Common myeloid progenitor, CD34-positive (primary cell): ENCODE measurements at regions not wholly inside any gene's neighbourhood (a gene's known extent, or its start where the extent isn't known, plus 50 kb on each side); places are given as distances from the start of the nearest gene placed in this dataset.
A peak's percentile ranks its signal among the peaks of the same experiment; 100 is the strongest.

Experiments
- CTCF ChIA-PET: fragments of 350-600 bp; sonication (Branson Sonifier 250); formaldehyde crosslinking; loops from one replicate; lab custom pipeline; 2021; ENCODE audit warnings: antibody characterized with exemption; lab: Charles Lee
- POLR2A ChIA-PET: fragments of 350-600 bp; sonication (Branson Sonifier 250); formaldehyde crosslinking; loops from one replicate; lab custom pipeline; 2021; ENCODE audit warnings: antibody characterized with exemption; lab: Charles Lee
- DNase-seq, 3 donors: peaks; one replicate each; pipeline versions ENCODE4 v3.0.0 to v3.0.0-alpha.2; 2013
- H3K27ac ChIP-seq, 2 experiments: 1 replicate in 1 of 2; 2 replicates in 1 of 2; pipeline ENCODE4 v1.7.0; 2013; ENCODE audit warnings: inconsistent platforms in 2 of 2, low read length in 2 of 2, mild to moderate bottlenecking in 2 of 2, low read depth in 1 of 2, moderate library complexity in 1 of 2; ENCODE audit not compliant: severe bottlenecking in 2 of 2, insufficient read depth in 1 of 2, poor library complexity in 1 of 2
- H3K27me3 ChIP-seq, 5 experiments: replicated peaks in 2 of 5; 1 replicate in 3 of 5; 2 replicates in 2 of 5; pipeline versions ENCODE4 v1.6.1 to v1.7.0; 2013; ENCODE audit warnings: low read length in 4 of 5, mild to moderate bottlenecking in 2 of 5, moderate library complexity in 2 of 5, inconsistent platforms in 1 of 5; ENCODE audit not compliant: insufficient read depth in 5 of 5, control insufficient read depth in 4 of 5
- H3K36me3 ChIP-seq, 4 experiments: 1 replicate in 2 of 4; 2 replicates in 2 of 4; pipeline versions ENCODE4 v1.6.1 to v1.7.0; 2013; ENCODE audit warnings: low read length in 3 of 4, control low read depth in 1 of 4, mild to moderate bottlenecking in 1 of 4; ENCODE audit not compliant: control insufficient read depth in 4 of 4, insufficient read depth in 4 of 4
- H3K4me1 ChIP-seq, 4 experiments: 1 replicate in 3 of 4; 2 replicates in 1 of 4; pipeline versions ENCODE4 v1.6.1 to v1.7.1; 2013; ENCODE audit warnings: low read length in 3 of 4, mild to moderate bottlenecking in 3 of 4, control low read depth in 1 of 4, inconsistent platforms in 1 of 4, moderate library complexity in 1 of 4; ENCODE audit not compliant: control insufficient read depth in 4 of 4, insufficient read depth in 4 of 4; ENCODE audit errors: control extremely low read depth in 1 of 4
- H3K4me3 ChIP-seq, 7 experiments: 1 replicate in 4 of 7; 2 replicates in 3 of 7; pipeline versions ENCODE4 v1.5.1 to v1.7.0; 2013; ENCODE audit warnings: mild to moderate bottlenecking in 7 of 7, low read length in 6 of 7, moderate library complexity in 6 of 7, inconsistent platforms in 2 of 7, low read depth in 2 of 7, control low read depth in 1 of 7; ENCODE audit not compliant: insufficient read depth in 4 of 7, control insufficient read depth in 1 of 7; ENCODE audit errors: extremely low read depth in 1 of 7
- H3K9me3 ChIP-seq, 5 experiments: 1 replicate in 4 of 5; 2 replicates in 1 of 5; pipeline versions ENCODE4 v1.6.1 to v1.7.1; 2013; ENCODE audit warnings: low read length in 4 of 5, mild to moderate bottlenecking in 2 of 5, inconsistent platforms in 1 of 5, low read depth in 1 of 5, moderate library complexity in 1 of 5; ENCODE audit not compliant: control insufficient read depth in 4 of 5, insufficient read depth in 2 of 5; ENCODE audit errors: control extremely low read depth in 1 of 5
- WGBS: methylation state at CpG from one replicate; pipeline ENCODE4 v1.1.5; 2013; ENCODE audit not compliant: insufficient coverage; 5-methylcytosine and 5-hydroxymethylcytosine counted together

DNA sequence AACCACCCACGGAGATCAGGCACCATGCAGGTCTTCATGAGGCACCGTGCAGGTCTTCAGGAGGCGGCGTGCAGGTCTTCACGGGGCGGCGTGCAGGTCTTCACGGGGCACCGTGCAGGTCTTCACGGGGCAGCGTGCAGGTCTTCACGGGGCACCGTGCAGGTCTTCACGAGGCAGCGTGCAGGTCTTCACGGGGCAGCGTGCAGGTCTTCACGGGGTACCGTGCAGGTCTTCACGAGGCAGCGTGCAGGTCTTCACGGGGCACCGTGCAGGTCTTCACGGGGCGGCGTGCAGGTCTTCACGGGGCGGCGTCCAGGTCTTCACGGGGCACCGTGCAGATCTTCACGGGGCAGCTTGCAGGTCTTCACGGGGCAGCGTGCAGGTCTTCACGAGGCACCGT lies 350.4 kb upstream of the PKDCC start:
- DNase-seq, result no peak
- 97% methylated on average over 31 of the region's 36 CpGs for WGBS
- CTCF ChIA-PET, result interaction anchor here (0.9 to 2.9 kb wide), 5 partner anchors 40 to 1784 kb away, joined by 3 to 21 read pairs (median 3); no protein-coding TSS in a partner anchor
- POLR2A ChIA-PET, result no interaction called here
- peaks cover 0 to 2% (median 1%) of the 10 kb centered on the region in 4 experiments for H3K4me1 ChIP-seq
- no peaks in the 10 kb centered on the region for H3K36me3 ChIP-seq
- H3K27ac ChIP-seq, result no peak overlapping the region
- no peak overlapping the region for H3K4me3 ChIP-seq
- H3K9me3 ChIP-seq, result no peaks in the 10 kb centered on the region
- no peaks in the 10 kb centered on the region for H3K27me3 ChIP-seq

DNA sequence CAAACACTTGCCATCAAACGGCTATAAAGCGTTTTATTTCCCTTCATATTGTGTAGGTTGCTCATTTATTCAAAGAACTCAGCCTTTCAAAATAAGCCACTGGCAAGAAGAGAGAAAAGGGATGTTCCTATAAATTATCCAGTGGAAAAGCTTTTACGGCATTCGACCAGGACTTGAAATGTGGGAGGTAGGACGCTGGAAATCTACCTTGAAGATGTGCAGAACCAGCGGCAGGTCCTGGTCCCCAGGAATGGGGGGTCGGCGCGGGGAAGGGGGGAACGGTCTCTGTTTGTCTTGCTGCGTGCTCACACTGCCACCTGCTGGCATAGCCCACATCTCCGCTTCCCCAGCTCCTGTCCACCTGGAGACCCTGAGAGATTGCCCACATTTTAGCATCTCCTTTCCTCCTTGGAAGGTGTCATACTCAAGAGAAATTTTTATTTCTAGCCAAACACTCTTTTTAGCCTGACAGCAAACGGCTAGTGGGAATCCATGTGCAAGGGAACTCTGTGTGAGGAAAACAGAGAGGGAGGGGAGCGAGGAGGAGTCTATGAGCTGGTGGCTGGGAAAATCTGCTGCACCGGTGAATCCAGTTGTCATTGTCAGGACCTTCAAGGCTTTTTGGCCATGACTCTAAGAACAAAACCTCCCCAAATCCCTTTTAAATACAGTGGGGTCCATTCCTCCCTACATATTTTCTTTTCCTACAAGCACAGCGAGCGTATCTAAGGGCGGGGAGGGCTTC lies 349.0 kb upstream of the PKDCC start:
- DNase-seq, result peak; percentile 31 to 52 (median 49)
- Histone ChIP-seq H3K4me1 (peaks cover 0 to 2% (median 1%) of the 10 kb centered on the region in 4 experiments), H3K27me3 (no peaks in the 10 kb centered on the region), H3K9me3 (no peaks in the 10 kb centered on the region), H3K4me3 (peak overlapping the region in 1 of 7 experiments; percentile 49), H3K36me3 (no peaks in the 10 kb centered on the region), H3K27ac (no peak overlapping the region)
- 36% methylated on average over 13 of the region's 18 CpGs for WGBS
- ChIA-PET POLR2A (no interaction called here), CTCF (interaction anchor here (0.6 to 2.9 kb wide), 21 partner anchors 9 to 1823 kb away, joined by 3 to 21 read pairs (median 4); no protein-coding TSS in a partner anchor)

DNA sequence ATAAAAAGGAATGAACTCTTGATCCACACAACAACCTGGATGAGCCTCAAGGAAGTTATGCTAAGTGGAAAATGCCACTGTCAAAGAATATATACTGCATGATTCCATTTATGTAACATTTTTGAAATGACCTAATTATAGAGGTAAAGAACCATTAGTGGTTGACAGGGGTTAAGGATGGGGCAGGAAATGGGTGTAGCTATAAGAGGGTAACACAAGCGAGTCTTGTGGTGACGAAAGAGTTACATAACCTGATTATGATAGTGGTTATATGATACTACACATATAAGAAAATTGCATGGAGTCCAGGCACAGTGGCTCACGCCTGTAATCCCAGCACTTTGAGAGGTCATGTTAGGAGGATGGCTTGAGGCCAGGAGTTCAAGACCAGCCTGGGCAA lies 346.6 kb upstream of the PKDCC start:
- Histone ChIP-seq H3K4me1 (peaks cover 0 to 2% (median 1%) of the 10 kb centered on the region in 4 experiments), H3K36me3 (no peaks in the 10 kb centered on the region), H3K27me3 (no peaks in the 10 kb centered on the region), H3K27ac (no peak overlapping the region), H3K4me3 (no peak overlapping the region), H3K9me3 (no peaks in the 10 kb centered on the region)
- ChIA-PET POLR2A (no interaction called here), CTCF (no interaction called here)
- no peak for DNase-seq
- no CpG with 5 or more reads among the region's 3 CpGs for WGBS

DNA sequence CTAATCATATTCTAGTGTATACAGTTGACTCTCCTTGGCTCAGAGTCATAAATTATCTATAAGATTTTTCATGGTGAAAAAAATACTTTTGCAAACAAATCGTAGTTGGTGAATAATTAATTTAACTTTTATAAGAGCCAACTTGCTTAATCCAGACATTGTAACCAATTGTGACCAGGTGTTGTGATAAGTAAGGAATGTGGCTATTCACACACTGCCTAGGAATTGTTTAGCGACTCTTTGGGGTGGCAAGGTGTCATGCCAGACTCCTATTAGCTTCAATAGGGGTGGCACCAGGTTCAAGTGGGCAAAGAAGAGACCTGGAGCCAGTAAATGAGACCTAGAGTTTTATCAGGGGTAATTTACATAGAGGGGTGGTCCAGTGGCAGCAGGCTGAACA lies 344.7 kb upstream of the PKDCC start:
- CTCF ChIA-PET, result no interaction called here
- Histone ChIP-seq H3K9me3 (no peaks in the 10 kb centered on the region), H3K36me3 (no peaks in the 10 kb centered on the region), H3K27me3 (no peaks in the 10 kb centered on the region), H3K27ac (no peak overlapping the region), H3K4me1 (peaks cover 0 to 2% (median 1%) of the 10 kb centered on the region in 4 experiments), H3K4me3 (no peak overlapping the region)
- WGBS, result 100% methylated on average over 1 of the region's 2 CpGs
- DNase-seq, result no peak
- POLR2A ChIA-PET, result no interaction called here

DNA sequence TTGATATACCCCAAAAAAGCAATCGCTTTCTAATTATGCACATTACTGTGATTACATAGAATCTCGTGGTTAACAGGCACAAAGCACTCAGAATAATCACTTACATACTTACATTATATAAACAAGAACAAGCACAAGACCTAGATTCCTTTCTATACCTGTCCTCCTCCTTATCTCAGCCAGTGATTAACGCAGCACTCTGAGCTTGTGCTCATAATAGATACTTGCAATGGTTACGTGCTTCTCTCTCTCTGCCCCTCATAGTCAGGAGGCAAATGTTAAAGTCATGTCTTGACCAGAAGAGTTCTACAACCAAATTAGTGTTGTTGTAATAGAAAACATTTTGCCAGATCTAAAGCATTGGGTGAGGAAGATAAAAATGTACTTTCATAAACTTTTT lies 342.2 kb upstream of the PKDCC start:
- ChIA-PET CTCF (no interaction called here), POLR2A (no interaction called here)
- WGBS, result 100% methylated on average over 3 of the region's 4 CpGs
- H3K4me3 ChIP-seq, result no peak overlapping the region
- no peak overlapping the region for H3K27ac ChIP-seq
- peaks cover 0 to 2% (median 0%) of the 10 kb centered on the region in 4 experiments for H3K4me1 ChIP-seq
- H3K36me3 ChIP-seq, result no peaks in the 10 kb centered on the region
- no peak for DNase-seq
- H3K27me3 ChIP-seq, result no peaks in the 10 kb centered on the region
- no peaks in the 10 kb centered on the region for H3K9me3 ChIP-seq

DNA sequence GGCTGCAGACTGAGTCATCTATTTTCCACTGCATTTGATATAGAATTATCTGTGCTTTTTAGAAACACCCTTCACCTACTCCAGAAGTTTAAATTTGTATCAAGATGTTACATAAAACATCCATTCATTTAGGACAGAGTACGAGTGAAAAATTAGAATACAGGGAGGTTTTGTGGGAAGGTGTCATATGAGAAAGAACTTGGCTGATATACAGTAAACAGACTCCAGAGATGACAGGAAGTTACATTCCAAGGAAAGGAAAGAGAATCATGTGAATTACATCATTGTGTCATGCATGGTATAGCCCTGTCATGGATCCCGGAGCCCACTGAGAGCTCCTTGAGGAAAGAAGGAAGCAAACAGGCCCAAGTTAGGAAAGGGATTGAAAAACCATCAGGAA lies 341.5 kb upstream of the PKDCC start:
- CTCF ChIA-PET, result no interaction called here
- Histone ChIP-seq H3K27ac (no peak overlapping the region), H3K4me1 (peaks cover 0 to 2% (median 0%) of the 10 kb centered on the region in 4 experiments), H3K36me3 (no peaks in the 10 kb centered on the region), H3K4me3 (no peak overlapping the region), H3K9me3 (no peaks in the 10 kb centered on the region), H3K27me3 (no peaks in the 10 kb centered on the region)
- no peak for DNase-seq
- 100% methylated on average over 1 of the region's 2 CpGs for whole genome bisulfite sequencing
- POLR2A ChIA-PET, result no interaction called here

DNA sequence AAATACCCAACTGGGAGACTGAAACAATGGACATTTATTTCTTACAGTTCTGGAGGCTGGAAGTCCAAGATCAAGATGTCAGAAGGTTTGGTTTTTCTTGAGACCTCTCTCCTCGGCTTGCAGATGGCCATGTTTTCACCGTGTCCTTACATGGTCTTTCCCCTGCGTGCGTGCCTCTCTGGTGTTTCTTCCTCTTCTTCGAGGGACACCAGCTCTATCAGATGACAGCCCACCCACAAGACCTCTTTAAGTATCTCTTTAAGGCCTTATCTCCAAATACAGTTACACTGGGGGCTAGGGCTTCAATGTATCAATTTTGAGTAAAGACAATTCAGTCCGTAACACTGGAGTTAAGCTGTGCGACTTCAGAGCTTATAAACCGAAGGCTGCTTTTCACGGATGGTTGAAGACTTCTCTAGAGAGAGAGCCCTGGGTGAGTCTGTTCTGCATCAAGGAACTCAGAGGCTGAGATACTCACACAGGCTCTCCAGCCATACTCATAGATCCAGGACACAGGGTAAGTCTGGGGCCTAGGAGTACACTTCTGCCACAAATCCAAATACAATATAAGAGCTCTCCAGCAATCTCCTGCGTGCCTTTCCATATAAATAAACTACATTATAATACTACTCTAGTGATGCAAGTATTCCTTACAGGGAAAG lies 339.9 kb upstream of the PKDCC start:
- ChIA-PET CTCF (no interaction called here), POLR2A (no interaction called here)
- Histone ChIP-seq H3K9me3 (no peaks in the 10 kb centered on the region), H3K27ac (no peak overlapping the region), H3K4me1 (no peaks in the 10 kb centered on the region), H3K4me3 (no peak overlapping the region), H3K27me3 (no peaks in the 10 kb centered on the region), H3K36me3 (no peaks in the 10 kb centered on the region)
- 94% methylated on average over 8 of the region's 10 CpGs for WGBS
- DNase-seq, result no peak
